Inflammatory macrophage treated with lipopolysaccharide for 4 hours (primary cell): ENCODE measurements at regions not wholly inside any gene's neighbourhood (a gene's known extent, or its start where the extent isn't known, plus 50 kb on each side); places are given as distances from the start of the nearest gene placed in this dataset.
"Not testable (repeated sequence)": the region's sequence is repeated elsewhere in the genome, so short reads cannot be mapped to it uniquely, and the experiment has no call there.

Experiments used
- DNase-seq: peaks from one replicate; pipeline ENCODE4 v3.0.0-alpha.2; 2020

DNA sequence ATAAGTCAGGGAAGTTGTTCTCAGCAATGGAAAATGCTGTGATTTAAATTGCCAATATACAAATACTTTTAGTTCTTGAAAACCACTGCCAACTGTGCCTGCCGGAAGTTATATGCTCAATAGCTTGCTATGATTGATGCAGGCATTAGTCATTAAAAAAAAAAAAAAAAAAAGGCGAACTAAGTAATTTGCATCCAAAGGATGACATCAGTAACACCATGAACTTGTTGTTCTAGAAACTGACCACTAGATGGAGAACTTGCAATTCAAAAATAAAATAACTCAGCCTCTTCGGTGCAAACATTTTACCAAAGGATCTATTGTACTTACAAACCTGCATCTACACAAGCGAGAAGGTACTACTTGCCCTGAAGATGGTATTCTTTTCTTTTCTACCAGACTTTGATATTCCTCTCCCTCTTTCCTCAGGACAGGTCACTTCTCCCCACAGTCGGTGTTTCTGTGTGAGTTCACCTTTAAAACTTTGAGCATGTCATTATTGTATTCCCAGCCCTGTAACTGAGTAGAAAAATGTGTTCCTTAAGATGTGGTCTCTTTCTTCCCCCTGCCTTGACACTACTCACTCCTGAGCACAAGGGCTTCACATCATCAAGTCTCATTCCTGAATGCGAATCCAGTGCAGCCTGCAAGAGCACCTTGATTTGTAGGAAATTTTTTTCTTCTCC is 115.0 kb upstream of the VEPH1 start:
- peak; percentile 89 for DNase-seq

DNA sequence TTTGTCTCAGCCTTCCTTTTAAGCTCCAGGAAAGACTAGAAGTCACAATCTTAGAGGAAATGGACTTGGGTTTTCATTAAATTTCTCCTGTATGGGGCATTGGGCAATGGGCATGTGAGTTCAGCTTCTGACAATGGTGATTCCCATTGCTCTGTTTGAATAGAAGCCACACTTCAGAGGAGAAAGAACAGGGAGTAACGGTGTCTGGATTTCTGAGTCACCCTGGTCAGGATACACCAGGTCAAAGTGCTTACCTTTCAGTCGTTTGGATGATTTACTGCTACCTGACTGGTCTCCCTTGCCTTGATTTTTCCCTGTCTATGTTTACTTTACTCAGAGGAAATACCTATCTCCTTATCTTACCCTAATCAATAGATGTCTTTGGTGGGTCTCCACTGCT is 111.7 kb upstream of the VEPH1 start:
- no peak for DNase-seq

DNA sequence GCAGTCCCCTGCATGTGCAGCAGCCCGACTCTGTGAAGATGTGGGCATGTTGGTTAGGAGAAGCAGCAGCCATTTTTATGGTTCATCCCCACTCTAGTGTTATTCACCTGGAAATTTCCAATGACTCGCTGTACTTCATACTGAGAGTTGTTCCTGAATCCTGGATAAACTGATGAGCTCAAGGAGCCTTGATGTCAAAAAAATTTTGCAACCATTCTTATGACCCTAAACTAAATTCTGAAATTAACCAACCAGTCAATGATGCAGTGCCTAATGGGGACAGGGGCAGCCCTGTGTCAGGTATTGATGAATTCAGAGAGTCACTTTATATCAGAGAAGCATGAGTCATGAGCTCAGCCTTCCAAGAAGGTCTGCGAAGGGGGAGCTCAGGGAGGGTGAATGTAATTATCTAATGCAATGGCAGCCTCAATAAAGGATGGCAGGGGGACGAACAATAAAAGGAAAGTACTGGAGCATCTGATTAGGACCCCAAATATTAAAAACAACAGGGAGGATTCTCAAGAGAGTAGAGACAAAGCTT is 108.4 kb upstream of the VEPH1 start:
- no peak for DNase-seq

DNA sequence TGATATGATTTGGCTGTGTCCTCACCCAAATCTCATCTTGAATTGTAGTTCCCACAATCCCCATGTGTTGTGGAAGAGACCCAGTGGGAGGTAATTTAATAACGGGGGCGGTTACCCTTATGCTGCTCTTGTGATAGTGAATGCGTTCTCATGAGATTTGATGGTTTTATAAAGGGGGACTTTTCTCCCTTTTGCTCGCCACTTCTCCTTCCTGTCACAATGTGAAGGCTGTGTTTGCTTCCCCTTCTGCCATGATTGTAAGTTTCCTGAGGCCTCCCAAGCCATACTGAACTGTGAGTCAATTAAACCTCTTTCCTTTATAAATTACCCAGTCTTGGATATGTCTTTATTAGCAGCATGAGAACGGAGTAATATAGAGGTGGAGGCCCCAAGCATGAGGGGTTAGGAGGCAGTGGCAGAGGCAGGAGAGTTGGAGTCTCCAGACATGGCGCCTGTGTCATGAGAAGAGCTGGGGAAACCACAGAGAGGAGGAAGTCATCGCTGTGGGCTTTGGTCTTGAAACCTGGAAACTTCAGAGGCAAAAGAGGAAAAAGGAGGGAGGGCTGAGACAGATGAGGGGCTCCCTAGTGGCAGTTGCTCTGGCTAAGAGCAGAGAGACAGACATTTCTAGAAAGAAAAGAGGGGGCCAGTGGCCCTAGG is 107.8 kb upstream of the VEPH1 start:
- no peak for DNase-seq

DNA sequence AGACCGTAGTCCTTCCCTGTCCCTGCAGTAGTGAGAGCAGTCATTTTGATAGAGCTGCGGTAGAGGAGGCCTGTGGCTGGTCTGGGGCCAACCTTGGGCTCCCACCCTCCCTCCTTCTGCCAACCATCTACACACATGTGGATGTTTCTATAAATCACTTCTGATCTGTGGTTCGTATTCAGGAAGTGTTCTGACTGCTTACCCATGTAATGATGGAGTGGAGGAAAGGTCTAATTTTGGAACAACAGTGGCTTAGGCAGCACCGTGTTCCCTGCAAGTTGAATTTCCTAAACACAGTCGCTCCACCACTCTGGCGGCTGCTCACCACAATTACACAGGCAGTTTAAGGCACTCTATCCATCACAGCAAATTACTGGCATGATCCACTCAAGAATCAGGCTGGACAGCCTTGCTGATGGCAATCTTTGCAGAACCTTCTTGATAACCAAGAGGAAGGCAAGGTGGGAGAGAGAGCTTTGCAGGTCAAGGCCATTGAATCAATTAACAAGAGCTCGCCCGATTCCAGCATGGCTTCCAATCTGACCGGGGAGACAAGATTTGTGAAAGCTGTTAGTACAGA is 104.7 kb upstream of the VEPH1 start:
- no peak for DNase-seq

DNA sequence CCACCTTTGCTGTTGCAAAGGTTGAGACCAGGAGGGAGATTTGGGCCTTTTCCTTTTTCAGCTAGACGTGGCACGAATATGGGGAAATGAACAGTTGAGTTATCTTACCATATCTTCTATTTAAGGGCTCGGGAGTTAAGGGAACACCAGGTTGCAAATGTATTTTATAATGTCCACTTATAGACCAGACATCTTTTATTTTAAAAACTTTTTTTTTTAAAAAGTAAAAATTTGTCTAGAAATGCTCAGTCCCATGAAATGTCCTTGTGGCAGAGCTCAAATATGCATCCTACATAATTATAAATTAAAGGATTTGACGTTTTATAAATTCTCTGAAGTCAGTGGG is 103.6 kb upstream of the VEPH1 start:
- DNase-seq = no peak

DNA sequence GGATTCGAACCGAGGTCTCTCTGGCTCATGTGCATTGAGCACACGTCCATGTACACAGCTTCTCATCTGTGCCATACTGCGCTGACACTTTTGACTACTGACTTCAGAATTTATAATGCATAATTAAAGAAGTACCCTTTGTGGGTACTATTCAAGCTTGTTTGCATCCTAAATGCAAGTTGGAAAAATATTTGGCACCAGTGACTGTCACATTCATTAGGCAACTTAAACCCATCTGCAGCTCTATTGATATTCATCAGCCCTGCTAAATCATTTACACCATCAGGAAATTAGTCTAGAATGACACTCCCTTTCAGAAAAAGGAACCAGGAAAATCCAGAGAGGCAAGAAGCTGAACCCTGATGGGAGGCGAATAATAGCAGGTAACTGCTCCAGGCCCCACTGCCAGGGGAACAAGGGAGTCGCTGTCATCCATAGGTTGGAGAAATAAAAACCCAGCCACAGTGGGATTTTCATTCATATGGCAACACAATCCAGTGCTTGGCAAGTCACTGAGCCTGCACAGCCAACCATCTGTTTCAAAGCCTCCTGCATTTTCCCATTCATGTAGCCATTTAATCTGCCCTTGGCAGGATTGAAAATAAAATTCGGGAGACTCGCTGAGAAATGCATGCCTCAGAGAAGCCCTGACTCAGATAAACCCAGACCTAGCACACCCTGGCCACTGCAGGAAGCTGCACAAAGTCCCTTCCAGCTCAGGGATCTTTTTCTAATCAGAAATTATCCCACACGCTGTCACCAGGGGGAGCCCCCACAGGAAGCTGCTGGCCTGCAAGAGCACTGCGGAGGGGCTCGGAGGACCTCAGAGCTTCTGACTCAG is 103.0 kb upstream of the VEPH1 start:
- DNase-seq = peak; percentile 40

DNA sequence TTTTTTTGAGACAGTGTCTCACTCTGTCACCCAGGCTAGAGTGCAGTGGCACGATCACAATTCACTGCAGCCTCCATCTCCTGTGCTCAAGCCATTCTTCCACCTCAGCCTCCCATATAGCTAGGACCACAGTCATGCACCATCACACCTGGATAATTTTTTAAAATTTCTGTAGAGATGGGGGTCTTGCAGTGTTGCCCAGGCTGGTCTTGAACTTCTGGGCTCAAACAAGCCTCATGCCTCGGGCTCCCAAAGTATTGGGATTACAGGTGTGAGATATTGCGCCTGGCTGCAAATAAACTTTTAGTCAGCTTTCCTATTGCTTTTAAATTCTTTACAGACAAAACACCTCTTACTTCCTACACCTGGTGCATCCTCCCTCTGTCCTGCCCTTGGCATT is 102.1 kb upstream of the VEPH1 start:
- no peak for DNase-seq

DNA sequence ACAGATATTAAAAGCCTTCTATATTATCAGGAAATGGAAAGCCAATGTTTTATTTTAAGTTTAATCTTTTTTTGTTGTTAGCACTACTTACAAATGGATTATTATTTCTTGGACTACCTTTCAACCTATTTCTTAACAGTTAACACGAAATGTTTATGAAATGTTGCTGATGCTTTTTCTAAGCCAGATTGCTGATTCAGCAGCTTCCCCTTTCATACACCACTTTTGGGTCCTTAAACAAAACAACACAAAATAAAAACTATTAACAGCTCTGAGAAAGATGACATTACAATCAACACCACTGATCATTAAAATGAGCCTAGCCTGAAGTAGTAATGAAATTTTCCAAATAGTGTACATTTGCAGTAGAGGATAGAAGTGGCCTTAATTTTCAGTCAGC is 99.2 kb upstream of the VEPH1 start:
- no peak for DNase-seq

DNA sequence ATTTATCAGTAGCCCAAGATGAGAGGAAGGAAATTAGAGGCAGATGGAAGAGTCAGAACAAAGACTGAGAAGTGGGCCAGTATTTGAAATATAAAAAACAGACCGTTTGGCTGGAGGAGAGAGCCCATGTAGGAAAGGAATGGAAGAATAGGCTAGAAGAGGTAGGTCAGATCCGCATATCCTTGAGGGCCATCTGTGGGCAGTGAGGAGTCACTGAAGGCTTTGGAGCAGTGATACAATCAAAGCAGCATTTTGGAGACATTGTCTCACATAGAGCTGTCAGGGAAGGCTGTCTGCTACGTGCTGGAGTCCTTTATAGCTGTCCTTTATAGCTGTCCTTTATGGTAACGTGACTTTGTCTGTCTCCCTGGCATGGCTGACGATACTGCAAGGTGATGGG is 92.0 kb upstream of the VEPH1 start:
- no peak for DNase-seq

DNA sequence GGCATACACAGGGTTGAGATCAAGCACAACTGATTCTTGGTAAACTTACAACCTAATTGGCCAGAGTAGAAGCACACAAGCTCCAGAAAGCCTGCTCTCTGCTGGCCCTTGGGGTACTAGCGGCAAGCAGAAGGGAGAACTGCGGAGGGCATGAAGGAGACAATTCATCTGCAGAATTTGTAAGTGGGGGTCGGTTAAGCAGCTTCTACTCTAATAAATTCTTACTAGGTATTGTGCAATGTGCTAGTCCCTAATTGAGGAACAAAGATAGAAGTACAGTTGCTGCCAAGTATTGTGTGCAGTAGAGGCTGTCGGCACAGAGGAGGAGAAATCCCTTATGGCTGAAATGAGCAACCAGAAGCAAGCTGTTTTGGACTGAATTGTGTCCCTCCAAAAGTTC is 91.2 kb upstream of the VEPH1 start:
- no peak for DNase-seq

DNA sequence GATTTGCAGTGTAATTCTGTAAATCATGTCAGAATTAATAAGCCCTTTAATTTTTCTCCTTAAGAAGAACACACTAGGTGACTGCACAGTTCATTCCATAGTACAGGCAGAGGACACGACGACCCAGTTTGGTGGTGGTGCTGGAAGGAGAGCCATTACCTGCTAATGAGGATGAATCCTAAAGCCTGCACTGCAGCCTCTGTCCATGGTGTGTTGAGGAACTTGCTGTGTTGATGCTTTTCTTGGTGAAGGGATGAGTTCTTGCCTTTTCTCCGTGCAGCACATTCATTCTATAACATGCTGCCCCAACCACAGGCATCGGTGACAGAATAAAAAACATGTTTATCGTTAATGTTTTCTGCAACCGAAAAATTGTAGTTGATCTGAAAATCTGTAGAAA is 89.6 kb upstream of the VEPH1 start:
- no peak for DNase-seq

DNA sequence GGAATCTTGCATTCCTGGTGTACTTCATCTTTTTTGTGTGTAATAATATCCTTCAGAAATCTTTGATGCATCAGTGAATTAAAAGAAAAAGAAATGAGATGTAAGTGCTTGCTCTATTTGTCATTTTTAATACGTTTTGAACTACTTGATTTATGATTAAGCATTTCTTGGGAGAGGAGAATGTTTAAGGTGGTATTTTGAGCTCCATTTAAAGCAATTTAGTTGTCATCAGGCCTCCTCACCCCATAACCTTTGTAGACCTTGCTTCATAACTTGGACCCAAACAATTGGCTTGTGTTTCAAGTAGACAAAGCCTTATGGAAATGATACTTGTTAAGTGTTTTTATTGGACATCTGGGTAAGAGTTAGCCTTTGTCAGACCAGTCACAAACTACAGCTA is 87.1 kb upstream of the VEPH1 start:
- DNase-seq = no peak

DNA sequence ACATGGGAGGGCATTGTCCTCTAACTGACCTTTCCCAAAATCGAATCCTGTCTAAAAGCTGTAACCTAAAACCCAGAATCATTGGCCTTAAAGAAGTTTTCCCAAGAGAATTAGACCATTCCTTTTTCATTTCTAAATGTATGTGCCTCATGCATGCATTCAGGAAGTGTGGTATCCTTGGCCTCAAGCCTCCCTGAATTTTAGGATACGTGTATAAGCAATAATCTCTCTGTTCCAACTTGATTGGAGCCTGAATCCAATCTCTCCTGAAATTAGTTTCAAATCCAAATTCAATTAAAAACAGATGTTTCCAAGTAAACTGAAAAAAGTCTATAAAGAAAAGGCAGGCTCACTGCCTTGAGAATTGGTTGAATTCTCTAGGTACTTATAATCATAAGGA is 86.0 kb upstream of the VEPH1 start:
- no peak for DNase-seq

DNA sequence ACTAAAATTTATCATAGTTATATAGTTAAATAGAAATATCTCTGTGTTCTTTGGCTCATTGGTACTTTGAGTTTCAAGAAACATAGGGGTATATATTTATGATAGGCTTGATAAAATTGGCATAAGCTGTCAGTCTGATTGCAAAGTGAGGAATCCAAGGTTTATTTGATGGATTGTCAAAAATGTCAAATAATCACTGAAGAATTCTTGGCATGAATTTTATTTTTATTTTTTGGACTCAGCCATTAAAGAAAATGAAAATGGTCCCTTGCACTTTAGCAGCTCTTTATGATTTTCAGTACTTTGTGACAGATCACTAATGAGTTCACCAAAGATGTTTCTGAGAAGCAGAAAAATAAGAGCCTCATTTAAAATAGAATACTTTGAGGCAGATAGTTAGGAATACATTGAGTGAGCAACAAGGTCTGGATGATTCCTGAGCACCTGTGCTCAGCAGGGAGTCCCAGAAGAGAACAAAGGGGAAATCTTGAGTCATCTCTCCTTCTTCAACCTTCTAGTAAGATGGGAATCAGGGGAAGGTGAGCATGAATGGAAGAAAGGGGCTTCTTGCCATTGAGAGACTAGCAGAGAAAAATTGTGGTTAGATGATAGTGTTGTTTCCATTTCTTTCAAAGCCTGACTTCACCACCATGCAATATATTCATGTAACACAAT is 85.3 kb upstream of the VEPH1 start:
- DNase-seq = no peak

DNA sequence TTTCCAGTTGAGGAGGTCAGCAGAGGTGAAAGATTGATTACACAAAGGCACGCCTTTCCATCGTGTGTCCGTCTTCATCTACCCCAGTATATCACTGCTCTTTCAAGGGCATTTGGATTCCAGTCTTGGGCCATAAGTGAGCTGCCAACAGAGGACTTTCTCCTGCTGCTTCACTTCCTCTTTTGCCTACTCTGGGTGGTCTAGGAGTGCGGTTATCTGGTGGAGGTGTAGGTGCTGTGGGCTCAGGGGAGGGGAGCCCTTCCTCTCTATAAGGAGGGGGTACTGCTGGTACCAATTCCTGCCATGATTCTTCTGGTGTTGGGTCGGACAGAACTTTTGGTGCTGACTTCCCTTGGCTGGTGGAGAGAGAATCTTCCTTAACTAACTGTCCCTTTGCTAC is 83.1 kb upstream of the VEPH1 start:
- no peak for DNase-seq

DNA sequence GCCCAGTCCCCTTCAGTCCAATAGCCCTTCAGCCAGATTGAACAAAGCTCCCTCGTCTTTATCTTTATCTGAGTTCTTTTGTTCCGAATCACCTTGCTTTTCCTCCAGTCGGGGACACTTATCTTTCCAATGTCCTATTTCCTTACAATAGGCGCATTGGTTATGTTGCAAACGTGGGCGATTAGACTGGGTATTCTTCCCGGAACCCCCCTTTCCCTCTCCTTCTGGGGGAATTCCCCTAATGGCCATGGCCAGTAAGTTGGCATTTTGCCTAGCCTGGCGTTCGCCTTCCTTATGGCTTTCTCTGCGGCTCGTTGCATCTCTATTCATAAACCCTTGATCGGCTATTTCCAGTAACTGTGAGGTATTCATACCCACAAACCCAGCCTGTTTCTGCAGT is 82.2 kb upstream of the VEPH1 start:
- DNase-seq = no peak

DNA sequence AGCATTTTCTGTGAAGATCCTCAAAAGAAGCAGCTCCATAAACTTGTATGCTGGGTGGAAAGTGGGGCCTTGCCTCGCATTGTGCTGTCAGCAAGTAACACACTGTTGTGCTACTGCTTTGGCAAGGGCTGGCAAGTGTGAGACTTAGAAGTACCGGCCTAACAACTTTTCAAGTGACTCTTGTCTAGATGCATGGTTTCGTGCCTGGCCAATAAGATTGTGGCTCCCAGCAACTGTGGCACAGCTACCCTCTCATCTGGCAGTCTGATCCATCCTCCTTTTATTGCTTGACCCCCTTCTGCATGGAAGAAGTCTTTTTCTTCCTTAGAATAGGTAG is 79.4 kb upstream of the VEPH1 start:
- DNase-seq = no peak

DNA sequence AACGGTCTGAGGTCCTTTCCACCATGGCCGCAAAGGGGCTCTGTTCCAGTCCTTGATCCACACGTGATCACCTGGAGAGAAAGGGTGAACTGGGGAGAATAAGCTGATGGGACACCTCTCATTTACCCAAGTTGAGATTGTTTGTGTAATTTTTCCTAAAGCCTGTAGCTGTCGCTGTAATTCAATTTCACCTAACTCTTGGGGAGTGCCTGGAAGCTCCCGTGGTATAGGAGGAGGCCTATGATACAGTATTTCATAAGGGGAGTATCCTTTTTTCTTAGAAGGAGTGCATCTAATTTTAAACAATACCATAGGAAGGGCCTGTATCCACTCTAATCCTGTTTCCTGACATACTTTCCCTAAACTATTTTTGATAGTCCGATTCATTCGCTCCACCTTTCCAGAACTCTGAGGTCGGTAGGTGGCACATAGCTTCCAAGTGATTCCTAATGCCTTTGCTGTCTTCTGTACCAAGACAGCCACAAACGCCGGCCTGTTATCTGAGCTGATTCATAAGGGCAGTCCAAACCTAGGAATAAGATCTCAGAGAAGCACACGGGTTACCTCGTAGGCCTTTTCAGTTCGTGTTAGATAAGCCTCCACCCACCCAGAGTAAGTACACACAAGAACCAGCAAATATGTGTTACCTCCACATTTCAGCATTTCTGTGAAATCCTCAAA is 78.9 kb upstream of the VEPH1 start:
- not testable (repeated sequence) for DNase-seq

DNA sequence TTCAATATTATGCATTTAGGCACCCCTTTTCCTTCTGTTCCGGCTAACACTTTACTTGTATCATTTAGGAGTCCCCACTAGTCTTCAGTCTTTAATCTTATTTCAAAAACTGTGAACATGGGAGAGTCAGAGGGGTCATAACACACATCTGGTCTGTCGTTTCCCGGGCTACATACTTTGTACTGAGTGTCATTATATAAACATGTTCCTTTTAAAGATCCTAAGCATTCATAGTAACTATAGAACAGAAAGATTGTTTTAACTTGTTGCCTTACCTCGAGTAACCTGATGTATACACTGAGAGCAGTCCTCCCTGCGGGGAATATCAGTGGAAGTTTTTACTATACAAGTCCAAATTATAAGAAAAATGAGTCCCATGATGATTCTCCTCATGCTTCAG is 78.2 kb upstream of the VEPH1 start:
- DNase-seq = no peak

DNA sequence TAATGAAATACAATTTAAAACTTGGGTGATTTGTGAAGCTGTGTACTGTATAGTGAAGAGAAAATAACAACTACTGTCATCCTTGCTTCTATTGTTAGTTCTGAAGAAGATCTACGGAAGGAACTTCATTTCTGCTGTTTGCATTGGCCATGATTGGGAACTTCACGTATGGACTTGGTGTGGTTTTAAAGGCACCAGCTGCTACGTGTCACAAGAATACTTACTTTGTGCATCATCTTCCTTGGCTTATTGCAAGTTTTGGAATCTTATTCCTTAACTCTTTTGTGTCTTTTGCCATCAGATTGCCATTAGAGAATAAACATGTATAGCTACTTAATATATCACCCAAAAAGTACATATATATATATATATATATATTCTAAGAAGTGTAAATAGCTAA is 75.0 kb upstream of the VEPH1 start:
- no peak for DNase-seq

DNA sequence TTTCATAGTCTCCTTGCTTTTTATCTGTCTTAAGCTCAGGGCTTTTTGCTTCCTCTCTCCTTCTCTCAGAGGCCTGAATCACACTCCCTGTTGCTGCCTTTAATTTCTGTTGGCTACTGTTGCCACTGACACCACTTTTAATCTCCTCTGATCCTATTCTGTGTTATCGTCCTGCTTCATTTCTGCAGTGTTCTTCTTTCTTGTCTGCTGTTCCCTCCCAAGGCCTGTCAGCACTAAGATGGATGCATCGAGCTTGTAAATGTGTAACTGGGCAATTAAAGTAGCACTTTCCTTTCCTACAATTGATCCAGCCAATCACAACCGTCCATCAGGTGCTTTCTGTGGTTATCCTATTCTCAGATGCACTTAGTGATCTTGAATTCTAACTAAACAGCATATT is 71.3 kb upstream of the VEPH1 start:
- no peak for DNase-seq
